CD14-positive monocyte (primary cell): ENCODE measurements at regions not wholly inside any gene's neighbourhood (a gene's known extent, or its start where the extent isn't known, plus 50 kb on each side); places are given as distances from the start of the nearest gene placed in this dataset.

ENCODE experiments used
- DNase-seq, 3 donors: peaks; one replicate each; pipeline ENCODE4 v3.0.0-alpha.2; 2011 to 2022
- H2AFZ ChIP-seq: 2 replicates; pipeline ENCODE4 v1.6.0; 2012; ENCODE audit warnings: mild to moderate bottlenecking, low read depth, low read length, inconsistent platforms; ENCODE audit not compliant: insufficient read depth, poor library complexity, severe bottlenecking
- H3K27ac ChIP-seq, 2 donors: 1 replicate in 1 of 2; 2 replicates in 1 of 2; pipeline ENCODE4 v1.5.1; 2012 to 2013; ENCODE audit warnings: low read length in 2 of 2, control low read depth in 1 of 2, inconsistent platforms in 1 of 2, low read depth in 1 of 2, mild to moderate bottlenecking in 1 of 2
- H3K27me3 ChIP-seq, 2 donors: one replicate each; pipeline versions ENCODE4 v1.6.0 to v1.6.1; 2011 to 2013; ENCODE audit warnings: low read length in 2 of 2; ENCODE audit not compliant: control insufficient read depth in 2 of 2, insufficient read depth in 2 of 2
- H3K36me3 ChIP-seq, 2 donors: replicated peaks in 1 of 2; 1 replicate in 1 of 2; 2 replicates in 1 of 2; pipeline versions ENCODE4 v1.5.1 to v1.6.1; 2012 to 2013; ENCODE audit warnings: low read length in 2 of 2, control low read depth in 1 of 2, inconsistent platforms in 1 of 2, mild to moderate bottlenecking in 1 of 2; ENCODE audit not compliant: insufficient read depth in 2 of 2, control insufficient read depth in 1 of 2
- H3K4me1 ChIP-seq, 2 donors: 1 replicate in 1 of 2; 2 replicates in 1 of 2; pipeline versions ENCODE4 v1.5.1 to v1.6.1; 2012 to 2013; ENCODE audit warnings: low read length in 2 of 2, control low read depth in 1 of 2, inconsistent platforms in 1 of 2, mild to moderate bottlenecking in 1 of 2, moderate library complexity in 1 of 2; ENCODE audit not compliant: insufficient read depth in 2 of 2, control insufficient read depth in 1 of 2
- H3K4me2 ChIP-seq: replicated peaks from 2 replicates; pipeline ENCODE3; 2012; ENCODE audit warnings: low read length, moderate library complexity, mild to moderate bottlenecking; ENCODE audit not compliant: poor library complexity, severe bottlenecking; ENCODE audit errors: extremely low read depth
- H3K4me3 ChIP-seq, 3 experiments: fragments of 200-600 bp in 1 of 3; sonication (generic) in 1 of 3; replicated peaks in 1 of 3; 1 replicate in 2 of 3; 2 replicates in 1 of 3; pipeline ENCODE4 v1.5.1; 2011 to 2013; ENCODE audit warnings: low read length in 3 of 3, mild to moderate bottlenecking in 3 of 3, control low read depth in 2 of 3, low read depth in 2 of 3, inconsistent platforms in 1 of 3, moderate library complexity in 1 of 3
- H3K79me2 ChIP-seq: 2 replicates; pipeline ENCODE4 v1.6.0; 2012; ENCODE audit warnings: mild to moderate bottlenecking, control low read depth, inconsistent platforms, low read length, moderate library complexity; ENCODE audit not compliant: insufficient read depth
- H3K9ac ChIP-seq: 2 replicates; pipeline ENCODE4 v1.6.0; 2017; ENCODE audit warnings: low read length, mild to moderate bottlenecking; ENCODE audit not compliant: insufficient read depth, poor library complexity, severe bottlenecking
- H3K9me3 ChIP-seq, 2 donors: replicated peaks in 1 of 2; 1 replicate in 1 of 2; 2 replicates in 1 of 2; pipeline versions ENCODE4 v1.5.1 to v1.6.1; 2012 to 2013; ENCODE audit warnings: low read length in 2 of 2, control low read depth in 1 of 2; ENCODE audit not compliant: control insufficient read depth in 1 of 2, insufficient read depth in 1 of 2
- H4K20me1 ChIP-seq: 2 replicates; pipeline ENCODE4 v1.6.0; 2012; ENCODE audit warnings: mild to moderate bottlenecking, low read length, control low read depth, moderate library complexity; ENCODE audit not compliant: insufficient read depth
- H3K27ac Mint-ChIP-seq, 7 donors: one replicate each; pipeline ENCODE4 v1.8.0; 2020; ENCODE audit warnings: mild to moderate bottlenecking in 7 of 7, mixed read lengths in 7 of 7, moderate library complexity in 6 of 7, inconsistent platforms in 2 of 7
- H3K27me3 Mint-ChIP-seq, 3 donors: one replicate each; pipeline ENCODE4 v1.8.0; 2021 to 2022; ENCODE audit warnings: low read depth in 3 of 3, mild to moderate bottlenecking in 3 of 3, mixed read lengths in 3 of 3, moderate library complexity in 3 of 3, inconsistent platforms in 1 of 3
- H3K36me3 Mint-ChIP-seq, 2 donors: one replicate each; pipeline ENCODE4 v1.8.0; 2020; ENCODE audit warnings: mixed read lengths in 2 of 2, inconsistent platforms in 1 of 2, mild to moderate bottlenecking in 1 of 2
- H3K4me1 Mint-ChIP-seq: one replicate; pipeline ENCODE4 v1.8.0; 2020; ENCODE audit warnings: mild to moderate bottlenecking, mixed read lengths
- H3K4me3 Mint-ChIP-seq, 2 donors: one replicate each; pipeline ENCODE4 v1.8.0; 2020; ENCODE audit warnings: mild to moderate bottlenecking in 2 of 2, mixed read lengths in 2 of 2, moderate library complexity in 1 of 2
- H3K9me3 Mint-ChIP-seq, 7 donors: one replicate each; pipeline ENCODE4 v1.8.0; 2020 to 2022; ENCODE audit warnings: mixed read lengths in 7 of 7, mild to moderate bottlenecking in 6 of 7, moderate library complexity in 6 of 7, inconsistent platforms in 2 of 7
- CTCF ChIP-seq: fragments of 200-600 bp; IDR thresholded peaks from one replicate; pipeline ENCODE4 v1.8.0; 2022; ENCODE audit warnings: antibody characterized with exemption, mild to moderate bottlenecking
- WGBS: methylation state at CpG from one replicate; pipeline ENCODE4 v1.1.5; 2013; ENCODE audit warnings: missing lambda C conversion rate; ENCODE audit not compliant: insufficient coverage; 5-methylcytosine and 5-hydroxymethylcytosine counted together
- intact Hi-C, 2 donors: fragments of 100-400 bp; cut with micrococcal nuclease; formaldehyde crosslinking; loops; one replicate each; pipeline versions ENCODE4 v1.15.0 to v1.15.1; 2023

DNA sequence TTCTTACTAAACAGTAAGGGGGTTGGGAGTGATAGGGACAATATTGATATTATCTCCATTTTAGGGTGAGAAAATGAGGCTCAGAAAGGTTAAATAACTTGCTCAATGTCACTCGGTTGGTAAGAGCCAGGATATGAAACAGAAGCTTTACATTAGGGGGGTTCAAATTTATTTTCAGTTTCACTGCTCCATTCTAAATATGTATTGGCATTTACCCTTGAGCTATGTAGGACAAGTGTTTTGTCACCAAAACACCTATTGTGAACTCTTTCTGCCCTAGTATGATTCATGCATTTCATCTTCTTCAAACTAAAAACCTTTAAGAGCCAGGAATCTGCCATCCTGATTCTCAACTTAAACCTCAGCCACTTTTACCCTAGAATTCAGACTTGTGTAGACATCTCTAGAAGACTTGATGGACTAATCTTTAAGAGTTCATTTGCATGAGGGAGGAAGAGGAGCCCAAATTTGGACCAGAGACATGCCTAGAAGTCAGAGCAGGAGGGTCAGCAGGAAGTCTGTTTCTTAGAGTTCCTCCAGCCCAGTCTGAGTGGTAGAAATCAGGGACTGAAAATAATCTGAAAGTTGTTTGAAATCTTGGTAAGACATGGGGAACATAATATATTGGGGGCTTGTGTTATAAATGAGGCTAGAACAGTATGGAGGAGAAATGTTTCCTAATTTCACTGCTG, 129.4 kb upstream of the ATP5MC3 start:
- H2AFZ ChIP-seq: no peak overlapping the region
- no peak overlapping the region for H3K4me3 Mint-ChIP-seq
- DNase-seq: no peak
- no peak overlapping the region for H3K9ac ChIP-seq
- peaks cover 0 to 3% of the 10 kb centered on the region in 2 donors for H3K27me3 ChIP-seq
- intact Hi-C loops: no loop called here
- WGBS: no CpG with 5 or more reads among the region's 1 CpG
- H3K79me2 ChIP-seq: no peaks in the 10 kb centered on the region
- H3K4me3 ChIP-seq: no peak overlapping the region
- no peaks in the 10 kb centered on the region for H3K4me1 Mint-ChIP-seq
- H3K27me3 Mint-ChIP-seq: peaks cover 4 to 20% (median 10%) of the 10 kb centered on the region in 3 donors
- H3K9me3 Mint-ChIP-seq: peaks cover 0 to 3% (median 0%) of the 10 kb centered on the region in 7 donors
- no peaks in the 10 kb centered on the region for H3K36me3 Mint-ChIP-seq
- H3K27ac Mint-ChIP-seq: no peak overlapping the region
- no peaks in the 10 kb centered on the region for H3K4me1 ChIP-seq
- no peak overlapping the region for H3K4me2 ChIP-seq
- no peak overlapping the region for H3K27ac ChIP-seq
- H3K36me3 ChIP-seq: no peaks in the 10 kb centered on the region
- TF ChIP-seq CTCF: no peak
- no peaks in the 10 kb centered on the region for H3K9me3 ChIP-seq
- no peaks in the 10 kb centered on the region for H4K20me1 ChIP-seq

DNA sequence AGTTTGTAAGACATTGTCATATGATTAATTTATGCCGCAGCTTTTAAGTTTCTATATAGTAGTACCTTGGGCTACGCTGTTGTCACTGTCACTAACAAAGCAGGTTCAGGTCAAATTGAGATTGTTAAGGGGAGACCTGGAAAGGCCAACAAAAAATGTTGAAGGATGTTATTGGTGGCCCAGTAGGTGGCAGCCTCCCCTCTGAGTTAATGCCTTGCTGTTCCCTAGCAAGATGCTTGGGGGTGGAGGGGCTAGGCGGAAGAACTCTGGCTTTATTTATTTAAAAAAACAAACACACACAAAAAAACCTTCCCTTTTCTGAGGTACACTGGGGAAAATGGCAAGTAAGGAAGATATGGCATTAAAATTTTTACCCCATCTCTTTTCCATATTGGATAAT, 128.3 kb upstream of the ATP5MC3 start:
- no peaks in the 10 kb centered on the region for H3K9me3 ChIP-seq
- WGBS: 64% methylated on average over 2 of the region's 3 CpGs
- intact Hi-C loops: no loop called here

More for the DNA sequence above, 128.3 kb upstream of the ATP5MC3 start:
- Histone ChIP-seq H3K4me3 (no peak overlapping the region), H2AFZ (no peak overlapping the region), H3K36me3 (no peaks in the 10 kb centered on the region), H4K20me1 (no peaks in the 10 kb centered on the region), H3K9ac (no peak overlapping the region), H3K4me2 (no peak overlapping the region), H3K79me2 (no peaks in the 10 kb centered on the region), H3K4me1 (no peaks in the 10 kb centered on the region), H3K27ac (no peak overlapping the region), H3K27me3 (peaks cover 0 to 3% of the 10 kb centered on the region in 2 donors)
- no peaks in the 10 kb centered on the region for H3K36me3 Mint-ChIP-seq
- H3K9me3 Mint-ChIP-seq: peaks cover 0 to 3% (median 0%) of the 10 kb centered on the region in 7 donors
- no peak for DNase-seq
- peaks cover 4 to 25% (median 10%) of the 10 kb centered on the region in 3 donors for H3K27me3 Mint-ChIP-seq
- H3K4me1 Mint-ChIP-seq: no peaks in the 10 kb centered on the region
- no peak for TF ChIP-seq CTCF
- no peak overlapping the region for H3K4me3 Mint-ChIP-seq
- no peak overlapping the region for H3K27ac Mint-ChIP-seq
